ENCODE measurements at regions not wholly inside any gene's neighbourhood (a gene's known extent, or its start where the extent isn't known, plus 50 kb on each side); places are given as distances from the start of the nearest gene placed in this dataset.

GRCh38 chr11:128407962-128408361 lies 179.4 kb downstream of the ETS1 start:
- no peak for DNase-seq (ENCODE audit: low read depth in 2 of 2)

- no peak for DNase-seq (ENCODE audit: low read depth in 2 of 2)
Observed at GRCh38 chr11:128405714-128406662, 181.4 kb downstream of the ETS1 start.

GRCh38 chr11:128405112-128405511 lies 182.2 kb downstream of the ETS1 start:
- no peak for DNase-seq (ENCODE audit: low read depth in 2 of 2)

- DNase-seq (ENCODE audit: low read depth in 2 of 2): no peak
Observed at GRCh38 chr11:128404437-128404836, 182.9 kb downstream of the ETS1 start.

- no peak for DNase-seq (ENCODE audit: low read depth in 2 of 2)
Observed at GRCh38 chr11:128400382-128401203, 186.8 kb downstream of the ETS1 start.

- DNase-seq (ENCODE audit: low read depth in 2 of 2): no peak
Observed at GRCh38 chr11:128399251-128400121, 187.9 kb downstream of the ETS1 start.

- DNase-seq (ENCODE audit: low read depth in 2 of 2): no peak
Observed at GRCh38 chr11:128398517-128399250, 188.7 kb downstream of the ETS1 start.

GRCh38 chr11:128397362-128397761 lies 190.0 kb downstream of the ETS1 start:
- no peak for DNase-seq (ENCODE audit: low read depth in 2 of 2)

GRCh38 chr11:128394431-128395089 lies 192.8 kb downstream of the ETS1 start:
- no peak for DNase-seq (ENCODE audit: low read depth in 2 of 2)

- DNase-seq (ENCODE audit: low read depth in 2 of 2): no peak
Observed at GRCh38 chr11:128392259-128392658, 195.1 kb downstream of the ETS1 start.

- DNase-seq (ENCODE audit: low read depth in 2 of 2): no peak
Observed at GRCh38 chr11:128391811-128392210, 195.5 kb downstream of the ETS1 start.

GRCh38 chr11:128390246-128390645 lies 197.1 kb downstream of the ETS1 start:
- no peak for DNase-seq (ENCODE audit: low read depth in 2 of 2)

GRCh38 chr11:128389461-128389976 lies 197.8 kb downstream of the ETS1 start:
- DNase-seq (ENCODE audit: low read depth in 2 of 2): no peak

- DNase-seq (ENCODE audit: low read depth in 2 of 2): no peak
Observed at GRCh38 chr11:128388206-128388815, 199.0 kb downstream of the ETS1 start.

GRCh38 chr11:128379587-128380580 lies 207.5 kb downstream of the ETS1 start:
- no peak for DNase-seq (ENCODE audit: low read depth in 2 of 2)

GRCh38 chr11:128375961-128376360 lies 211.4 kb downstream of the ETS1 start:
- DNase-seq (ENCODE audit: low read depth in 2 of 2): no peak

- no peak for DNase-seq (ENCODE audit: low read depth in 2 of 2)
Observed at GRCh38 chr11:128374026-128374425, 213.3 kb downstream of the ETS1 start.

- no peak for DNase-seq (ENCODE audit: low read depth in 2 of 2)
Observed at GRCh38 chr11:128372977-128373376, 214.4 kb downstream of the ETS1 start.

GRCh38 chr11:128367573-128367972 lies 219.8 kb downstream of the ETS1 start:
- no peak for DNase-seq (ENCODE audit: low read depth in 2 of 2)
